Keratinocyte (primary cell): ENCODE measurements at regions not wholly inside any gene's neighbourhood (a gene's known extent, or its start where the extent isn't known, plus 50 kb on each side); places are given as distances from the start of the nearest gene placed in this dataset.

Experiments used
- DNase-seq: peaks from one replicate; pipeline ENCODE4 v3.0.0-alpha.2; 2011; ENCODE audit warnings: low read depth, missing footprints, low spot score
- FAIRE-seq: peaks from 2 replicates; lab custom pipeline; 2011; peaks lifted over from hg19 to GRCh38; lab: Jason Lieb, UNC
- H2AFZ ChIP-seq: 2 replicates; pipeline ENCODE4 v1.6.0; 2012; ENCODE audit warnings: low read length, control low read depth, inconsistent platforms; ENCODE audit not compliant: control insufficient read depth
- H3K27ac ChIP-seq: 2 replicates; pipeline ENCODE4 v1.5.1; 2011; ENCODE audit warnings: low read length; ENCODE audit not compliant: control insufficient read depth, insufficient read depth
- H3K27me3 ChIP-seq: 3 replicates; pipeline ENCODE4 v1.6.0; 2011; ENCODE audit warnings: low read length; ENCODE audit not compliant: control insufficient read depth, insufficient read depth; ENCODE audit errors: extremely low read depth
- H3K36me3 ChIP-seq, 2 experiments: 2 replicates in 1 of 2; 3 replicates in 1 of 2; pipeline ENCODE4 v1.5.1; 2011; ENCODE audit warnings: low read length in 2 of 2, mild to moderate bottlenecking in 1 of 2; ENCODE audit not compliant: control insufficient read depth in 2 of 2, insufficient read depth in 2 of 2; ENCODE audit errors: extremely low read depth in 1 of 2
- H3K4me1 ChIP-seq: 3 replicates; pipeline ENCODE4 v1.5.1; 2011; ENCODE audit warnings: low read length; ENCODE audit not compliant: control insufficient read depth, insufficient read depth; ENCODE audit errors: extremely low read depth
- H3K4me2 ChIP-seq: 3 replicates; pipeline ENCODE4 v1.6.0; 2011; ENCODE audit warnings: low read depth, low read length; ENCODE audit not compliant: control insufficient read depth, insufficient read depth; ENCODE audit errors: extremely low read depth
- H3K4me3 ChIP-seq, 3 experiments: fragments of 200-600 bp in 1 of 3; sonication (generic) in 1 of 3; 2 replicates in 2 of 3; 3 replicates in 1 of 3; pipeline ENCODE4 v1.5.1; 2011 to 2016; ENCODE audit warnings: low read length in 3 of 3, mild to moderate bottlenecking in 3 of 3, control low read depth in 2 of 3, inconsistent platforms in 1 of 3, low read depth in 1 of 3, mixed read lengths in 1 of 3, mixed run types in 1 of 3, moderate library complexity in 1 of 3; ENCODE audit not compliant: control insufficient read depth in 2 of 3, insufficient read depth in 2 of 3; ENCODE audit errors: extremely low read depth in 1 of 3
- H3K79me2 ChIP-seq: 2 replicates; pipeline ENCODE4 v1.6.0; 2012; ENCODE audit warnings: low read length; ENCODE audit not compliant: control insufficient read depth, insufficient read depth
- H3K9ac ChIP-seq: 3 replicates; pipeline ENCODE4 v1.6.0; 2011; ENCODE audit warnings: low read length; ENCODE audit not compliant: control insufficient read depth, insufficient read depth; ENCODE audit errors: extremely low read depth
- H3K9me1 ChIP-seq: 3 replicates; pipeline ENCODE4 v1.6.0; 2011; ENCODE audit warnings: low read length; ENCODE audit not compliant: control insufficient read depth, insufficient read depth; ENCODE audit errors: extremely low read depth
- H3K9me3 ChIP-seq: 2 replicates; pipeline ENCODE4 v1.5.1; 2012; ENCODE audit warnings: low read depth, low read length; ENCODE audit not compliant: control insufficient read depth
- H4K20me1 ChIP-seq: 3 replicates; pipeline ENCODE4 v1.6.0; 2011; ENCODE audit warnings: low read length; ENCODE audit not compliant: control insufficient read depth, insufficient read depth; ENCODE audit errors: extremely low read depth
- CTCF ChIP-seq, 3 experiments: IDR thresholded peaks in 1 of 3; conservative IDR thresholded peaks in 1 of 3; optimal IDR thresholded peaks in 1 of 3; 2 replicates in 2 of 3; 3 replicates in 1 of 3; pipeline versions ENCODE3 to v1.5.1; 2011; ENCODE audit warnings: low read length in 3 of 3, mild to moderate bottlenecking in 3 of 3, moderate library complexity in 2 of 3, control low read depth in 1 of 3, inconsistent platforms in 1 of 3; ENCODE audit not compliant: insufficient read depth in 2 of 3; ENCODE audit errors: extremely low read depth in 1 of 3
- EZH2 ChIP-seq: IDR thresholded peaks from one replicate; pipeline ENCODE4 v1.6.1; 2012; ENCODE audit warnings: inconsistent platforms, mild to moderate bottlenecking, low read length, moderate library complexity
- dilution Hi-C: fragments of 300-500 bp; cut with MboI; formaldehyde crosslinking; loops from one replicate; pipeline ENCODE4 v1.7.0; 2020; ENCODE audit warnings: low sequenced_read_pairs; ENCODE audit not compliant: extremely low pct_ligation_motif_present

DNA sequence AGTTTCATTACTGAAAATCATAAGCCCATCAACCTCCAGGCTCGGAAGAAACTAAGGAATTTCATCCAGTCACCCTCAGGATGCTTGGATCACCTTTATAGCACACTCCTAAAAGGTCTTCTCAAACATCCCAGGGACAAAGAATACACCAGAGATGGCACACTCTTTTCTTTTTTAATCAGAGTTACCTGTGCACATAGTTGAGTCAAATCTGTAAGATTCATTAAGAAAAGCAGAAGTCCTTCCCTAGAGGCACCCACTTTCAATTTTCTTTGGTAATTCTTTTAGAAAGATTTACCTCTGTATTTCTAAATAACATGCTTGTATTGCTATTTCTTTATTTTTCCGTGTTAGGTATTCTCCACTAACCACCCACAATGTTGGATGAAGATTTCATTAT lies 50.6 kb upstream of the IL6 start:
- no peak overlapping the region for H3K9ac ChIP-seq
- no peak overlapping the region for H3K27ac ChIP-seq
- no peak for DNase-seq
- H3K36me3 ChIP-seq, result no peaks in the 10 kb centered on the region
- H3K79me2 ChIP-seq, result no peaks in the 10 kb centered on the region
- H3K4me3 ChIP-seq, result no peak overlapping the region
- FAIRE-seq, result no peak
- TF ChIP-seq EZH2 (no peak), CTCF (optimal IDR thresholded peaks at IDR 0.05 in 1 of 3, IDR thresholded peaks at IDR 0.05 in 1 of 3, conservative IDR thresholded peaks at IDR 0.05 in 1 of 3; ENCODE audit: extremely low read depth in 1 of 3, insufficient read depth in 2 of 3, low read length in 3 of 3) (no peak)
- no peaks in the 10 kb centered on the region for H3K27me3 ChIP-seq
- H3K4me1 ChIP-seq, result peaks cover 25% of the 10 kb centered on the region
- H3K4me2 ChIP-seq, result no peak overlapping the region
- no peaks in the 10 kb centered on the region for H3K9me3 ChIP-seq
- dilution Hi-C loops, result no loop called here
- H4K20me1 ChIP-seq, result no peaks in the 10 kb centered on the region
- no peaks in the 10 kb centered on the region for H3K9me1 ChIP-seq
- no peak overlapping the region for H2AFZ ChIP-seq

- DNase-seq, result no peak
- no peak overlapping the region for H3K4me2 ChIP-seq
- no peaks in the 10 kb centered on the region for H3K79me2 ChIP-seq
- no peaks in the 10 kb centered on the region for H3K27me3 ChIP-seq
- no peaks in the 10 kb centered on the region for H3K36me3 ChIP-seq
- no peak for FAIRE-seq
- H3K4me3 ChIP-seq, result no peak overlapping the region
- no peaks in the 10 kb centered on the region for H3K9me1 ChIP-seq
- no peaks in the 10 kb centered on the region for H3K9me3 ChIP-seq
- TF ChIP-seq CTCF (optimal IDR thresholded peaks at IDR 0.05 in 1 of 3, IDR thresholded peaks at IDR 0.05 in 1 of 3, conservative IDR thresholded peaks at IDR 0.05 in 1 of 3; ENCODE audit: extremely low read depth in 1 of 3, insufficient read depth in 2 of 3, low read length in 3 of 3), result no peak
- TF ChIP-seq EZH2, result no peak
- peaks cover 25% of the 10 kb centered on the region for H3K4me1 ChIP-seq
- H2AFZ ChIP-seq, result peak overlapping the region; percentile 56
- dilution Hi-C loops, result no loop called here
- no peaks in the 10 kb centered on the region for H4K20me1 ChIP-seq
- H3K27ac ChIP-seq, result no peak overlapping the region
- no peak overlapping the region for H3K9ac ChIP-seq
Observed at GRCh38 chr7:22675917-22676343, 51.1 kb upstream of the IL6 start.
